ENCODE measurements at regions not wholly inside any gene's neighbourhood (a gene's known extent, or its start where the extent isn't known, plus 50 kb on each side); places are given as distances from the start of the nearest gene placed in this dataset.

- TF ChIP-seq CTCF (IDR thresholded peaks at IDR 0.05; ENCODE audit: insufficient read depth, low read depth, low read length), result no peak
- H3K36me3 ChIP-seq (ENCODE audit: control insufficient read depth, insufficient read depth, low read length), result no peaks in the 10 kb centered on the region
- ChIA-PET CTCF (interaction anchor here (1.2 kb wide), 1 partner anchor 9 kb away, joined by 3 read pairs; no protein-coding TSS in a partner anchor), POLR2A (no interaction called here)
- no peaks in the 10 kb centered on the region; the same call in 1 of the 2 replicates for H3K27me3 ChIP-seq (ENCODE audit: control insufficient read depth, insufficient read depth, low read length)
- H3K4me3 ChIP-seq (ENCODE audit: low read depth, low read length), result no peak overlapping the region
- DNase-seq (ENCODE audit: low read depth), result no peak
These were observed 67.3 kb upstream of the FAM20C start for GRCh38 chr7:125061-125475.

- H3K27me3 ChIP-seq (ENCODE audit: control insufficient read depth, insufficient read depth, low read length), result no peaks in the 10 kb centered on the region; the same call in 1 of the 2 replicates
- CTCF ChIA-PET, result no interaction called here
- no peak for DNase-seq (ENCODE audit: low read depth)
- no peaks in the 10 kb centered on the region for H3K36me3 ChIP-seq (ENCODE audit: control insufficient read depth, insufficient read depth, low read length)
- POLR2A ChIA-PET, result no interaction called here
- TF ChIP-seq CTCF (IDR thresholded peaks at IDR 0.05; ENCODE audit: insufficient read depth, low read depth, low read length), result no peak
- H3K4me3 ChIP-seq (ENCODE audit: low read depth, low read length), result no peak overlapping the region
These were observed 66.7 kb upstream of the FAM20C start for GRCh38 chr7:125661-126060.

- CTCF ChIA-PET, result interaction anchor here (0.6 kb wide), 1 partner anchor 62 kb away, joined by 3 read pairs; no protein-coding TSS in a partner anchor
- Histone ChIP-seq H3K27me3 (ENCODE audit: control insufficient read depth, insufficient read depth, low read length) (no peaks in the 10 kb centered on the region; the same call in 1 of the 2 replicates), H3K36me3 (ENCODE audit: control insufficient read depth, insufficient read depth, low read length) (no peaks in the 10 kb centered on the region), H3K4me3 (ENCODE audit: low read depth, low read length) (no peak overlapping the region)
- no peak for DNase-seq (ENCODE audit: low read depth)
- TF ChIP-seq CTCF (IDR thresholded peaks at IDR 0.05; ENCODE audit: insufficient read depth, low read depth, low read length), result no peak
- POLR2A ChIA-PET, result no interaction called here
These were observed 66.0 kb upstream of the FAM20C start for GRCh38 chr7:126368-126767.

GRCh38 chr7:127064-127598 lies 65.2 kb upstream of the FAM20C start:
- ChIA-PET CTCF (interaction anchor here (0.6 kb wide), 1 partner anchor 63 kb away, joined by 3 read pairs; no protein-coding TSS in a partner anchor), POLR2A (no interaction called here)
- DNase-seq (ENCODE audit: low read depth), result no peak
- Histone ChIP-seq H3K27me3 (ENCODE audit: control insufficient read depth, insufficient read depth, low read length) (no peaks in the 10 kb centered on the region; the same call in 1 of the 2 replicates), H3K4me3 (ENCODE audit: low read depth, low read length) (no peak overlapping the region), H3K36me3 (ENCODE audit: control insufficient read depth, insufficient read depth, low read length) (no peaks in the 10 kb centered on the region)
- no peak for TF ChIP-seq CTCF (IDR thresholded peaks at IDR 0.05; ENCODE audit: insufficient read depth, low read depth, low read length)

GRCh38 chr7:128171-129080 lies 63.9 kb upstream of the FAM20C start:
- Histone ChIP-seq H3K36me3 (ENCODE audit: control insufficient read depth, insufficient read depth, low read length) (no peaks in the 10 kb centered on the region), H3K4me3 (ENCODE audit: low read depth, low read length) (no peak overlapping the region), H3K27me3 (ENCODE audit: control insufficient read depth, insufficient read depth, low read length) (no peaks in the 10 kb centered on the region; the same call in 1 of the 2 replicates)
- POLR2A ChIA-PET, result no interaction called here
- CTCF ChIA-PET, result no interaction called here
- no peak for DNase-seq (ENCODE audit: low read depth)
- TF ChIP-seq CTCF (IDR thresholded peaks at IDR 0.05; ENCODE audit: insufficient read depth, low read depth, low read length), result no peak
